BLaER1 (cell line): ENCODE measurements at regions not wholly inside any gene's neighbourhood (a gene's known extent, or its start where the extent isn't known, plus 50 kb on each side); places are given as distances from the start of the nearest gene placed in this dataset.
A peak's percentile ranks its signal among the peaks of the same experiment; 100 is the strongest.

ENCODE experiments used
- H3K27ac ChIP-seq: shearing (Covaris generic); formaldehyde crosslinking; 2 replicates; pipeline ENCODE4 v1.8.1; 2022
- H3K27me3 ChIP-seq: shearing (Covaris generic); formaldehyde crosslinking; 2 replicates; pipeline ENCODE4 v1.8.1; 2022
- H3K36me3 ChIP-seq: shearing (Covaris generic); formaldehyde crosslinking; 2 replicates; pipeline ENCODE4 v1.8.1; 2022
- H3K4me1 ChIP-seq: shearing (Covaris generic); formaldehyde crosslinking; 2 replicates; pipeline ENCODE4 v1.8.1; 2022
- H3K4me2 ChIP-seq: shearing (Covaris generic); formaldehyde crosslinking; 2 replicates; pipeline ENCODE4 v1.8.1; 2022
- H3K4me3 ChIP-seq: shearing (Covaris generic); formaldehyde crosslinking; 2 replicates; pipeline ENCODE4 v1.8.1; 2022
- H3K9ac ChIP-seq: shearing (Covaris generic); formaldehyde crosslinking; 2 replicates; pipeline ENCODE4 v1.8.1; 2022
- H3K9me3 ChIP-seq: shearing (Covaris generic); formaldehyde crosslinking; 2 replicates; pipeline ENCODE4 v1.8.1; 2022
- H4K20me1 ChIP-seq: shearing (Covaris generic); formaldehyde crosslinking; 2 replicates; pipeline ENCODE4 v1.8.1; 2022
- Cebpa-rat ChIP-seq: shearing (Covaris generic); IDR thresholded peaks from 2 replicates; pipeline ENCODE4 v1.8.1; 2022

GRCh38 chr20:58147628-58148370 is 80.7 kb downstream of the ANKRD60 start:
- Histone ChIP-seq H3K27me3 (no peaks in the 10 kb centered on the region; the same call in 1 of the 2 replicates), H3K9ac (no peak overlapping the region), H3K4me1 (peaks cover 41% of the 10 kb centered on the region), H3K27ac (no peak overlapping the region), H3K9me3 (peaks cover 35% of the 10 kb centered on the region), H4K20me1 (no peaks in the 10 kb centered on the region), H3K36me3 (no peaks in the 10 kb centered on the region), H3K4me2 (no peak overlapping the region), H3K4me3 (peak overlapping the region; percentile 1; the same call in 1 of the 2 replicates)
- no peak for TF ChIP-seq Cebpa-rat

- Histone ChIP-seq H3K4me2 (no peak overlapping the region), H4K20me1 (no peaks in the 10 kb centered on the region)
- TF ChIP-seq Cebpa-rat: no peak
Observed at GRCh38 chr20:58146746-58147140, 81.7 kb downstream of the ANKRD60 start.

DNA sequence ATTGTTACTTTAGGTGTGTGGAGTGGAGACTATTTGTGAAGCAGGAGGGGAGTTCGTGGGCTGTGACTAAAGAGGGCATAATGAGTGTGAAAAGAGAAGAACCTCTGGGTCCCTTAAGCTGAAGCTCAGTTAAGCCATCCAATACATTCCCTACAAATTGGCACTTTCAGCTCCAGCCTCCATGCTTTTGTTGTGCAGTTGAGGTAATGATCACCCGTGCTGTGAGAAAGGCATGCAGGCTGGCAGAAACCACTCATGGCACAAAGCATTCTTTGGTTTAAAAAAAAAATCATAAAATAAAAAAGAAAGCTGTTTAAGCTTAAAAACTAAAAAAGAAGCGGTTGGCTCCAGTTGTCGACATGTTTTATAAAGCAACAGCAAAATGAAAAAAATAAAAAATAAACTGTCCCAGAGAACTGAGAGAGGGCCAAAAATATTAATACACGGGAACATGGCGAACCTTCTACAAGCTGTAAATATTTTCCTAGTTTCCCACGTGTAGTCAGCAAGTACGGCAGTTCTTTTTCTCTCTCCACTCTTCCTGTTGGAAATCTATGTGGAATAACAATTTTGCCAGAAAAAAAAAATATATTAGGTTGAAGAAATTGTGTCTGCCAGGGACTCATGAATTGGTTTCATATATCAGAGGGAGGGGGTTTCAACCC is 82.2 kb downstream of the ANKRD60 start:
- Histone ChIP-seq H4K20me1 (no peaks in the 10 kb centered on the region), H3K4me3 (no peak overlapping the region), H3K4me1 (peaks cover 44% of the 10 kb centered on the region), H3K4me2 (no peak overlapping the region), H3K36me3 (no peaks in the 10 kb centered on the region), H3K27ac (no peak overlapping the region), H3K9ac (no peak overlapping the region), H3K9me3 (peaks cover 35% of the 10 kb centered on the region), H3K27me3 (no peaks in the 10 kb centered on the region; the same call in 1 of the 2 replicates)
- no peak for TF ChIP-seq Cebpa-rat

More at GRCh38 chr20:58146746-58147140, 81.7 kb downstream of the ANKRD60 start:
- peaks cover 44% of the 10 kb centered on the region for H3K4me1 ChIP-seq
- no peak overlapping the region for H3K9ac ChIP-seq
- H3K27ac ChIP-seq: no peak overlapping the region
- H3K27me3 ChIP-seq: no peaks in the 10 kb centered on the region; the same call in 1 of the 2 replicates
- no peak overlapping the region for H3K4me3 ChIP-seq
- H3K9me3 ChIP-seq: peaks cover 35% of the 10 kb centered on the region
- no peaks in the 10 kb centered on the region for H3K36me3 ChIP-seq

DNA sequence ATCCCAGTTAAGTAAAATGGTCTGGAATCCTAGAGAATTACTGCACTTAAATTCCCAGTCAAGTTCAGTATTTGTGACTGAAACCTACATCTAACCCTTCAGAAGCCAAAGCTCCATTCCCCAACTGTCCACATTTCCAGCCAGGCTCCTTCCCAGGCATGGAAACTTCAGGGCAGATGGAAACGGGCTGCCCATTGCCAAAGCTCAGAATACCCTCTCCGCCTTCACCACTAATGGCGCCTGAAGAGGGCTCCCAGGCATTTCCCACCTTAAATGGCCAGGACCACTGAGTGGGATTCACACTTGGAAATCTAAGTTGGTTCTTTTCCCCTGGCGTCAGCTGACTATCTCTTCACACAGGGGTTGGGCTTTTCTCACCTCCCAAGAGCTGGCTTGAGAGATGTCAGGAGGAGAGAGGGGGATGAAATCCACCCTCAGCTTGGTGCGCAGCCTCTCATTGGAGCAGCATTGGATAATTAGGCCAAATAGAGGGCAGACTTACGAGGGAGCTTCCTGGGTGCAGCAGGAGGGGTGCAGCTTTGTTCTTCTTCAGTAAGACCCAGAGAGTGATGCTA is 82.9 kb downstream of the ANKRD60 start:
- peaks cover 38% of the 10 kb centered on the region for H3K4me1 ChIP-seq
- no peak overlapping the region for H3K27ac ChIP-seq
- no peaks in the 10 kb centered on the region for H3K36me3 ChIP-seq
- no peaks in the 10 kb centered on the region; the same call in 1 of the 2 replicates for H3K27me3 ChIP-seq
- no peak for TF ChIP-seq Cebpa-rat
- H3K4me2 ChIP-seq: no peak overlapping the region
- no peaks in the 10 kb centered on the region for H4K20me1 ChIP-seq
- H3K4me3 ChIP-seq: no peak overlapping the region
- peaks cover 35% of the 10 kb centered on the region for H3K9me3 ChIP-seq
- no peak overlapping the region for H3K9ac ChIP-seq

- no peak overlapping the region for H3K4me2 ChIP-seq
- H3K9me3 ChIP-seq: peaks cover 35% of the 10 kb centered on the region
- H4K20me1 ChIP-seq: no peaks in the 10 kb centered on the region
- H3K9ac ChIP-seq: no peak overlapping the region
- H3K36me3 ChIP-seq: no peaks in the 10 kb centered on the region
- no peak for TF ChIP-seq Cebpa-rat
- peaks cover 23% of the 10 kb centered on the region for H3K4me1 ChIP-seq
- H3K27ac ChIP-seq: no peak overlapping the region
- H3K4me3 ChIP-seq: no peak overlapping the region
- H3K27me3 ChIP-seq: no peaks in the 10 kb centered on the region; the same call in 1 of the 2 replicates
Observed at GRCh38 chr20:58144096-58144495, 84.4 kb downstream of the ANKRD60 start.

GRCh38 chr20:58143531-58143930 is 84.9 kb downstream of the ANKRD60 start:
- no peaks in the 10 kb centered on the region; the same call in 1 of the 2 replicates for H3K27me3 ChIP-seq
- no peak overlapping the region for H3K4me2 ChIP-seq
- H3K36me3 ChIP-seq: no peaks in the 10 kb centered on the region
- no peaks in the 10 kb centered on the region for H4K20me1 ChIP-seq
- H3K9me3 ChIP-seq: peaks cover 34% of the 10 kb centered on the region
- no peak overlapping the region for H3K9ac ChIP-seq
- no peak overlapping the region for H3K27ac ChIP-seq
- no peak overlapping the region for H3K4me3 ChIP-seq
- peaks cover 17% of the 10 kb centered on the region for H3K4me1 ChIP-seq
- no peak for TF ChIP-seq Cebpa-rat

DNA sequence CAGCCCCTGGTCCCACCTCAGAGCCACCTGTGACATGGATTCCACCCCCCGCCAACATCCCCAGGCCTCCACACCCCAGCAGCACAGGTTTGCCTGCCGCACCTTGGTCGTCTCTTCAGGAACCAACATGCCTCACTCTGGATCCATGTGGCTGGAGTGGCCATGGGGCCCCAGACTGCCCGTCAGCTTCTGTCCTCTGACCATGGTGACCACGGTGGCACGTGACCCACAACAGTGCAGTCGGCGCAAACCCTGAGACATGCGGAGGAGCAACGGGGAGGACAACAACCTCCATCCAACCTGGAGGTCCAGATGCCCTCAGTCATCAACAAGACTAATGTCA is 85.6 kb downstream of the ANKRD60 start:
- H3K4me3 ChIP-seq: no peak overlapping the region
- H3K4me2 ChIP-seq: no peak overlapping the region
- peaks cover 26% of the 10 kb centered on the region for H3K9me3 ChIP-seq
- no peaks in the 10 kb centered on the region for H3K36me3 ChIP-seq
- TF ChIP-seq Cebpa-rat: no peak
- H3K27me3 ChIP-seq: no peaks in the 10 kb centered on the region; the same call in 1 of the 2 replicates
- H3K9ac ChIP-seq: no peak overlapping the region
- H3K27ac ChIP-seq: no peak overlapping the region
- H3K4me1 ChIP-seq: peaks cover 11% of the 10 kb centered on the region
- H4K20me1 ChIP-seq: no peaks in the 10 kb centered on the region

DNA sequence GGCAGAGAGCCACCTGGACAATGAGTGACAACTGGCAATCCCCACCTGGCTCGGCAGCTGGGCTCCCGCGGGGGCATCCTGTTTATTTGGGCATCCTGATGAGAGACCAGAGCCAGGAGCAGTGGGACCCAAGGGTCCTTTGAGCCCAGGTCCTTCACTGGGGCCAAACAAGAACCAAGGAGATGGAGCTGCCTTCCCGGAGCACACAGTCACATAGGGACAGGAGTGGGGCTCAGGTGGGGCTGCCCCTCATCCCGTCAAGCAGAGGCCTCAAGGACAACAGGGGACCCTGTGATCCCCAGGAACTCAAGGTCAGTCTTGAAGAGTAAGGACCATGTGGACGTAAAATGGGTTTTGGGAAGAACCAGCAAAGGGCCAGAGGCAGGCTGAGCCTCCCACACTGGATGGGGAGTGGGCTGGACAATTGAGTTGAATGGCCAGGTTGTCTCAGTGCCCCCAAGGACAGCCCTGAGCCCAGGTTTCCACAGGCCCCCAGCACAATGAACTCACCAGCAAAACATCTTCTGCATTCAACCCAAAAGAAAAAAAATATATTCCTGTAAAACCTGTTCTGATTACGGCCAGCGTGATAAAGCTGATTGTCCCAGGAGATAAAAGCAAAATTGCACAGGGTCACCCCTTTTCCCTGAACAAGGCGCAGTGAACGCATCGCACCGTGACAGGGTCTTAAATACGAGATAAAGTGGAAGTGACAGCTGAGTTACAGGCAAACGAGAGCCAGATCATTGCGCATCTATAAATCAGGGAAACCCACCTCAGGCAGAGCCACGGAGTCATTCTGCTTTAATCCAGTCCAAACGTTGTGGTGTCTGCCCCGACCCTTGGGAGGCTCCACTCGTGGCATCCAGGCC is 86.2 kb downstream of the ANKRD60 start:
- Histone ChIP-seq H3K4me3 (no peak overlapping the region), H3K27ac (no peak overlapping the region), H4K20me1 (no peaks in the 10 kb centered on the region), H3K9ac (no peak overlapping the region), H3K36me3 (no peaks in the 10 kb centered on the region), H3K9me3 (peaks cover 20% of the 10 kb centered on the region), H3K4me2 (no peak overlapping the region), H3K27me3 (no peaks in the 10 kb centered on the region; the same call in 1 of the 2 replicates), H3K4me1 (peaks cover 6% of the 10 kb centered on the region; the same call in 1 of the 2 replicates)
- TF ChIP-seq Cebpa-rat: no peak

DNA sequence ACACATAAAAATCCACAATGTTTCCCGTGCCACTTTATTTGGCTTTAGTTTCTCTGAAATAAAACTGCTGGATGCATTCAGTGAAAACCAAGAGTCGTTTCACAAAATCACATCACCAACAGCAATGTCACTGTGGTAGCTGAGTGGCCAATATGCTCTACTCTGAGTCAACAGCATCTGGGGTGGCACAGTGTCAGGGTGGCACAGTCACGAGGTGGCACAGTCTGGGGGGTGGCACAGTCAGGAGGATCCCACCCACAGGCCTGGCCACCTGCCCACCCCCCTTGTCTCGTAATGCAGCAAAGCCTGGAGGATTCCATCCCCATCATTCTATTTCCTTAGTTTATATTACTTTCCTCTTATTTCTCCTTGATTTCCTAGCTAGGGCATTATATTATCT is 87.0 kb downstream of the ANKRD60 start:
- H4K20me1 ChIP-seq: no peaks in the 10 kb centered on the region
- TF ChIP-seq Cebpa-rat: no peak
- no peaks in the 10 kb centered on the region; the same call in 1 of the 2 replicates for H3K27me3 ChIP-seq
- no peak overlapping the region for H3K9ac ChIP-seq
- peaks cover 13% of the 10 kb centered on the region for H3K9me3 ChIP-seq
- H3K4me3 ChIP-seq: no peak overlapping the region
- no peak overlapping the region for H3K4me2 ChIP-seq
- peaks cover 6% of the 10 kb centered on the region; the same call in 1 of the 2 replicates for H3K4me1 ChIP-seq
- no peak overlapping the region for H3K27ac ChIP-seq
- no peaks in the 10 kb centered on the region for H3K36me3 ChIP-seq
